SU-DHL-6 (cell line): ENCODE measurements at regions not wholly inside any gene's neighbourhood (a gene's known extent, or its start where the extent isn't known, plus 50 kb on each side); places are given as distances from the start of the nearest gene placed in this dataset.

ENCODE experiments used
- CTCF ChIP-seq: fragments of 200-600 bp; sonication (generic); IDR thresholded peaks from one replicate; pipeline ENCODE4 v1.5.1; 2017; ENCODE audit warnings: antibody characterized with exemption, mild to moderate bottlenecking, low read length, moderate library complexity; ENCODE audit not compliant: insufficient read depth, poor library complexity, severe bottlenecking
- EZH2phosphoT487 ChIP-seq: fragments of 200-600 bp; sonication (generic), shearing (Covaris generic); conservative IDR thresholded peaks from 2 replicates; pipeline ENCODE4 v1.6.1; 2018; ENCODE audit warnings: mild to moderate bottlenecking, antibody characterized with exemption, low read length, moderate library complexity, mixed read lengths

- TF ChIP-seq CTCF, result no peak
- TF ChIP-seq EZH2phosphoT487, result no peak
Observed at GRCh38 chr2:120842456-120843439, 107.1 kb downstream of the GLI2 start.
